Mesenteric fat pad (tissue), 1 donor: ENCODE measurements at regions not wholly inside any gene's neighbourhood (a gene's known extent, or its start where the extent isn't known, plus 50 kb on each side); places are given as distances from the start of the nearest gene placed in this dataset.
A peak's percentile ranks its signal among the peaks of the same experiment; 100 is the strongest.

Source experiments
- DNase-seq: peaks from one replicate; pipeline ENCODE4 v3.0.0-alpha.2; 2020; ENCODE audit warnings: low spot score
- donor health status: DM: yes; HTN: yes; CAD: no.

GRCh38 chr10:11668847-11669610 lies 57.6 kb upstream of the USP6NL start:
- peak; percentile 47 for DNase-seq

- peak; percentile 37 for DNase-seq
Measured at GRCh38 chr10:11667756-11668155, 56.3 kb upstream of the USP6NL start.

- peak; percentile 68 for DNase-seq
Measured at GRCh38 chr10:11663763-11664555, 52.5 kb upstream of the USP6NL start.

- DNase-seq, result peak; percentile 26
Measured at GRCh38 chr10:11663126-11663515, 51.7 kb upstream of the USP6NL start.

- DNase-seq, result peak; percentile 75
Measured at GRCh38 chr10:11661441-11661840, 50.0 kb upstream of the USP6NL start.
